Brain microvascular endothelial cell (primary cell): ENCODE measurements at regions not wholly inside any gene's neighbourhood (a gene's known extent, or its start where the extent isn't known, plus 50 kb on each side); places are given as distances from the start of the nearest gene placed in this dataset.
A peak's percentile ranks its signal among the peaks of the same experiment; 100 is the strongest.
"Not testable (repeated sequence)": the region's sequence is repeated elsewhere in the genome, so short reads cannot be mapped to it uniquely, and the experiment has no call there.

Source experiments
- DNase-seq: peaks from one replicate; pipeline ENCODE4 v3.0.0-alpha.2; 2020
- H3K27ac ChIP-seq: fragments of 250-450 bp; sonication (Bioruptor Pico); 2 replicates; pipeline ENCODE4 v1.5.1; 2020; ENCODE audit warnings: mild to moderate bottlenecking, moderate library complexity
- H3K27me3 ChIP-seq: fragments of 250-450 bp; sonication (Bioruptor Pico); replicated peaks from 2 replicates; pipeline ENCODE4 v1.5.1; 2020; ENCODE audit warnings: mild to moderate bottlenecking
- H3K36me3 ChIP-seq: fragments of 250-450 bp; sonication (Bioruptor Pico); replicated peaks from 2 replicates; pipeline ENCODE4 v1.5.1; 2020; ENCODE audit warnings: mild to moderate bottlenecking
- H3K4me3 ChIP-seq: 2 replicates; pipeline ENCODE4 v1.5.1; 2011; ENCODE audit warnings: low read depth, mild to moderate bottlenecking, control low read depth, low read length, moderate library complexity
- CTCF ChIP-seq: IDR thresholded peaks from 2 replicates; pipeline ENCODE4 v1.5.1; 2011; ENCODE audit warnings: low read depth, mild to moderate bottlenecking, moderate library complexity, low read length, control low read depth, inconsistent platforms; ENCODE audit errors: missing control alignments
- in situ Hi-C: cut with HindIII; loops from 2 replicates; pipeline ENCODE4 v1.10.0; 2017; ENCODE audit warnings: low sequenced_read_pairs, low pct_ligation_motif_present

GRCh38 chr3:89533275-89533674 lies 425.9 kb downstream of the EPHA3 start:
- no peaks in the 10 kb centered on the region for H3K36me3 ChIP-seq
- H3K27me3 ChIP-seq = no peaks in the 10 kb centered on the region
- H3K27ac ChIP-seq = no peak overlapping the region
- DNase-seq = no peak
- H3K4me3 ChIP-seq = no peak overlapping the region
- in situ Hi-C loops = no loop called here
- no peak for TF ChIP-seq CTCF

- in situ Hi-C loops, H3K27ac ChIP-seq, DNase-seq, H3K36me3 ChIP-seq, H3K4me3 ChIP-seq, H3K27me3 ChIP-seq: not testable (repeated sequence)
Measured at GRCh38 chr3:89554587-89554986, 447.2 kb downstream of the EPHA3 start.

- H3K4me3 ChIP-seq = no peak overlapping the region
- no peak for TF ChIP-seq CTCF
- in situ Hi-C loops = no loop called here
- no peaks in the 10 kb centered on the region for H3K36me3 ChIP-seq
- DNase-seq = no peak
- H3K27me3 ChIP-seq = no peaks in the 10 kb centered on the region
- no peak overlapping the region for H3K27ac ChIP-seq
Measured at GRCh38 chr3:89558711-89559110, 451.3 kb downstream of the EPHA3 start.

GRCh38 chr3:89560568-89560967 lies 453.1 kb downstream of the EPHA3 start:
- Histone ChIP-seq H3K27ac (no peak overlapping the region), H3K36me3 (no peaks in the 10 kb centered on the region), H3K4me3 (no peak overlapping the region), H3K27me3 (no peaks in the 10 kb centered on the region)
- no peak for TF ChIP-seq CTCF
- DNase-seq = peak; percentile 85
- in situ Hi-C loops = no loop called here

- no peak for DNase-seq
- Histone ChIP-seq H3K4me3 (no peak overlapping the region), H3K27ac (no peak overlapping the region), H3K36me3 (no peaks in the 10 kb centered on the region), H3K27me3 (no peaks in the 10 kb centered on the region)
- in situ Hi-C loops = no loop called here
- TF ChIP-seq CTCF = no peak
Measured at GRCh38 chr3:89562373-89562772, 455.0 kb downstream of the EPHA3 start.

GRCh38 chr3:89565098-89565497 lies 457.7 kb downstream of the EPHA3 start:
- in situ Hi-C loops = no loop called here

More at GRCh38 chr3:89565098-89565497, 457.7 kb downstream of the EPHA3 start:
- no peak for TF ChIP-seq CTCF
- no peak overlapping the region for H3K4me3 ChIP-seq
- H3K36me3 ChIP-seq = no peaks in the 10 kb centered on the region
- no peaks in the 10 kb centered on the region for H3K27me3 ChIP-seq
- DNase-seq = peak; percentile 45
- no peak overlapping the region for H3K27ac ChIP-seq
